ENCODE measurements at regions not wholly inside any gene's neighbourhood (a gene's known extent, or its start where the extent isn't known, plus 50 kb on each side); places are given as distances from the start of the nearest gene placed in this dataset.

DNA sequence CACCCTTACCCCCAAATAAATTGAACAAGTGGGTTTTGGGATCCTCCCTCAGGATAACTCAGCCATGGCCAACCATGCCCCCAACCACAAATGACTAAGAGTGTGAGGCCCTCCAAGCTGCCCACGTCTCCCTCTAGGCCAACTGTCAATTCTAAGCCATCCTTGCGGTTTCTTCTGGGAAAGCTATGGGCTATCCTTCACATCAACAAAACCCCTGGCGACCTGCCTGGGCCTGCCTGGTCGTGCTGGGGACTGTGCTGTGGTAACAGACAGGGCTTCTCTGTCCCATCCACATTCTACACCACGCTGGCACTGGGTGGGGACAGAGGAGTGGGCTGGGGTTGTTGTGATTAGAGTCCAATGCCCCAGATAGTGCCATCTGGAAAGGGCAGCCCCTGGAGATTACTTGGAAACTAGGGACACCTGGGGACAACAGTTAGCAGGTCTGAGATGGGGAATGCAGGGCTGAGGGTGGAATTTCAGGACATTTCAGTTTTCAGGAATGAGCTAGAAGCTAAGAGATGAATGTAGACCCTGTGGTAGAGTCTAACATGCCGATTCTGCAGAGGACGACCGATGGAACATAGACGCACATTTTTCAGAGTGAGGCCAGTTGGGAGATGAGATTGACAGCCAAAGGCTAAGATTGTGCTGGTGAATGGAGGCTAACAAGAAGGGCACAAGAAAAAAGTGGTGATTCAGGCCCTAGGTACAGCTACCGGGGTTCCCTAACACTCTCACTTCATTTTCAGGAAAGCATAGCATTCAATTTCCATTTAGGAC, 131.9 kb downstream of the RASSF10 start:
- H3K27ac ChIP-seq (replicated peaks) = no peak overlapping the region
- TF ChIP-seq, protein P1, sequence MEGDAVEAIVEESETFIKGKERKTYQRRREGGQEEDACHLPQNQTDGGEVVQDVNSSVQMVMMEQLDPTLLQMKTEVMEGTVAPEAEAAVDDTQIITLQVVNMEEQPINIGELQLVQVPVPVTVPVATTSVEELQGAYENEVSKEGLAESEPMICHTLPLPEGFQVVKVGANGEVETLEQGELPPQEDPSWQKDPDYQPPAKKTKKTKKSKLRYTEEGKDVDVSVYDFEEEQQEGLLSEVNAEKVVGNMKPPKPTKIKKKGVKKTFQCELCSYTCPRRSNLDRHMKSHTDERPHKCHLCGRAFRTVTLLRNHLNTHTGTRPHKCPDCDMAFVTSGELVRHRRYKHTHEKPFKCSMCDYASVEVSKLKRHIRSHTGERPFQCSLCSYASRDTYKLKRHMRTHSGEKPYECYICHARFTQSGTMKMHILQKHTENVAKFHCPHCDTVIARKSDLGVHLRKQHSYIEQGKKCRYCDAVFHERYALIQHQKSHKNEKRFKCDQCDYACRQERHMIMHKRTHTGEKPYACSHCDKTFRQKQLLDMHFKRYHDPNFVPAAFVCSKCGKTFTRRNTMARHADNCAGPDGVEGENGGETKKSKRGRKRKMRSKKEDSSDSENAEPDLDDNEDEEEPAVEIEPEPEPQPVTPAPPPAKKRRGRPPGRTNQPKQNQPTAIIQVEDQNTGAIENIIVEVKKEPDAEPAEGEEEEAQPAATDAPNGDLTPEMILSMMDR (IDR thresholded peaks at IDR 0.05; ENCODE audit: insufficient read depth, low read length) = no peak
- TF ChIP-seq, protein P2, sequence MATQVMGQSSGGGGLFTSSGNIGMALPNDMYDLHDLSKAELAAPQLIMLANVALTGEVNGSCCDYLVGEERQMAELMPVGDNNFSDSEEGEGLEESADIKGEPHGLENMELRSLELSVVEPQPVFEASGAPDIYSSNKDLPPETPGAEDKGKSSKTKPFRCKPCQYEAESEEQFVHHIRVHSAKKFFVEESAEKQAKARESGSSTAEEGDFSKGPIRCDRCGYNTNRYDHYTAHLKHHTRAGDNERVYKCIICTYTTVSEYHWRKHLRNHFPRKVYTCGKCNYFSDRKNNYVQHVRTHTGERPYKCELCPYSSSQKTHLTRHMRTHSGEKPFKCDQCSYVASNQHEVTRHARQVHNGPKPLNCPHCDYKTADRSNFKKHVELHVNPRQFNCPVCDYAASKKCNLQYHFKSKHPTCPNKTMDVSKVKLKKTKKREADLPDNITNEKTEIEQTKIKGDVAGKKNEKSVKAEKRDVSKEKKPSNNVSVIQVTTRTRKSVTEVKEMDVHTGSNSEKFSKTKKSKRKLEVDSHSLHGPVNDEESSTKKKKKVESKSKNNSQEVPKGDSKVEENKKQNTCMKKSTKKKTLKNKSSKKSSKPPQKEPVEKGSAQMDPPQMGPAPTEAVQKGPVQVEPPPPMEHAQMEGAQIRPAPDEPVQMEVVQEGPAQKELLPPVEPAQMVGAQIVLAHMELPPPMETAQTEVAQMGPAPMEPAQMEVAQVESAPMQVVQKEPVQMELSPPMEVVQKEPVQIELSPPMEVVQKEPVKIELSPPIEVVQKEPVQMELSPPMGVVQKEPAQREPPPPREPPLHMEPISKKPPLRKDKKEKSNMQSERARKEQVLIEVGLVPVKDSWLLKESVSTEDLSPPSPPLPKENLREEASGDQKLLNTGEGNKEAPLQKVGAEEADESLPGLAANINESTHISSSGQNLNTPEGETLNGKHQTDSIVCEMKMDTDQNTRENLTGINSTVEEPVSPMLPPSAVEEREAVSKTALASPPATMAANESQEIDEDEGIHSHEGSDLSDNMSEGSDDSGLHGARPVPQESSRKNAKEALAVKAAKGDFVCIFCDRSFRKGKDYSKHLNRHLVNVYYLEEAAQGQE (IDR thresholded peaks at IDR 0.05; ENCODE audit: insufficient replicate concordance, low read depth) = no peak
- TF ChIP-seq POLR2AphosphoS5 (IDR thresholded peaks at IDR 0.05; ENCODE audit: low read depth) = no peak
- no peak for TF ChIP-seq SPI1 (IDR thresholded peaks at IDR 0.05; ENCODE audit: borderline replicate concordance, low read depth)
- no peak for TF ChIP-seq GABPA (IDR thresholded peaks at IDR 0.05; ENCODE audit: low read depth)
- no peaks in the 10 kb centered on the region for H3K27me3 ChIP-seq (ENCODE audit: insufficient read depth, poor library complexity, severe bottlenecking)
- H3K4me3 ChIP-seq (replicated peaks; ENCODE audit: insufficient read depth, low read length) = no peak overlapping the region
- no peak for DNase-seq (ENCODE audit: low read depth in 1 of 2, low spot score in 1 of 2)

DNA sequence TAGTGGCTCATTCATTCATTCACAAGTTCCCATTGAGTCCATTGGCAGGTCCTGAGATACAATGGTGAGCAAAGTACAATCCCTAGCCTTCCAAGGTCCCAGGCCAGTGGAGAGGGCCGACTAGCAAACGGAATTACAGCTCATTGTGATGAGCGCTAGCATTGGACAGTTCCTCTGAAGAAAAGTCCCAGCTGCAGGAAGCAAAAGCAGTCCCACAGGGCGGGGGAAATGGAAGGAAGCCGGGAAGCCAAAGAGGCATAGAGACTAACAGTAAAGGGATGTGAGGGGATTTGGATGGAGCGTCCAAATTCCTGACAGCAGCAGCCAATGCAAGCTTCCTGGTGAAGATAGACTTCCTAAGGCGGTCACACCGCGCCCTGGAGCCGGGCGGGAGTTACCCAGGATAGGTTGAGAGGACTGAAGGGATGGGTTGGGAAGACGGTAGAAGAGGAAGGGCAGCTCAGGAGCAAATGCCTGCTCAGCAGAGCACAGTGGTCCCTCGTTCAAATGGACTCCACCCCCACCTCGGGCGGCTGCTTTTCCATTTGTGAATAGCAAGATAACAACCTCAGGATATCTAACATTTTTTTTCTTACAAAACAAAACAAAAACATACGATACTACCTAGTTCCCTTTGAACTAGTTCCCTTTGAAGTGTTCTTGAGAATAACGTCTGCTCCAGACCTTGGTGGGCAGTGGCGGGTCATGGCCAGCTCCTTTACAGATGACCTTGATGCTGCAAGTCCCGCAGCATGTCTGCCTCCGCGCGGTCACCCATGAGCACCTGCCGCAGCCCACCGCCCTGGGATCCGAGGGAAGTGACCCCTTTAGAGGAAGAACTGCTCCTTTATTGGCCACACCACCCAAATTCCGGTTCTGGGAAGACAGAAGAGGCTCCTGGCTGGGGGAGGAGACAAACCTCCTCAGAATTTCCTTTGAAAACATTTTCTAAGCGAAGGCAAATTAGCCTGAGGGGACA, 132.9 kb downstream of the RASSF10 start:
- Histone ChIP-seq H3K27ac (replicated peaks) (no peak overlapping the region), H3K27me3 (ENCODE audit: insufficient read depth, poor library complexity, severe bottlenecking) (no peaks in the 10 kb centered on the region), H3K4me3 (replicated peaks; ENCODE audit: insufficient read depth, low read length) (no peak overlapping the region)
- TF ChIP-seq, protein P2 (IDR thresholded peaks at IDR 0.05; ENCODE audit: insufficient replicate concordance, low read depth) = no peak
- no peak for TF ChIP-seq POLR2AphosphoS5 (IDR thresholded peaks at IDR 0.05; ENCODE audit: low read depth)
- no peak for TF ChIP-seq GABPA (IDR thresholded peaks at IDR 0.05; ENCODE audit: low read depth)
- TF ChIP-seq SPI1 (IDR thresholded peaks at IDR 0.05; ENCODE audit: borderline replicate concordance, low read depth) = no peak
- TF ChIP-seq, protein P1 (IDR thresholded peaks at IDR 0.05; ENCODE audit: insufficient read depth, low read length) = no peak
- DNase-seq (ENCODE audit: low read depth in 1 of 2, low spot score in 1 of 2) = no peak

DNA sequence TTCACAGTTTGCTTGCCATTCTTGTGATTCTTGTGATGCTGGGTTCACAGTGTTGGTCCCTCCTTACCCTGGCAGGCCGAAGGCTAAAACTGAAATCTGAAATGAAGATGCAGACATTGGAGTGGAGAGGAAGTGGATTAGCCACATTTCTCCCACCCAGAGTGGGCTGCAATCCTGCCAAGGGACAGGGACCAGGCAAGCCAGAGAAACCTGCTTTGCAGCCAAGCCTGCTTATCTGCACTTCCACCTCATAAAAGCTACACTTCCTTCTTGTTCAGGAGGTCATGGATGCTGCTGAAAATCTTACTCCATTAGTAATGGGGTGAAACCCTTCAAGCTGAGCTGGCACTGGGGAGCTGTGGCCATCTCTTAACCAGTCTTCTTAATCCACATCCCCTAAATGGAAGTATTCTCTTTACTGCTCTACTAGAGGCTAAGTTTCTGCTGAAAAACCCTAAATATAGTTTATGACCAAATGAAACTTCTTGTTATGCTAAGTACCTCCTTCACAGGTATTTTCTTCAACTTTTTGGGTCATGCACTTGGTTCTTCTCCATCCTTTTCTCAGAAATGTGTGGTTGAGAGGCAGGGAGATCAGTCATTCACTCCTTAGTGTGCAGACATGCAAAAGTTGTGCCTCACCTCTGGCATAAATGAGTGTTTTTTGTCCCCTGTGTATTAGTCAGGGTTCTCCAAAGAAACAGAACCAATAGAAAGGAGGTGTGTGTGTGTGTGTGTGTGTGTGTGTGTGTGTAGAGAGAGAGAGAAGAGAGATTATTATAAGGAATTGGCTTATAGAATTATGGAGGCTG, 133.9 kb upstream of the BMAL1 start:
- TF ChIP-seq, protein P1 (IDR thresholded peaks at IDR 0.05; ENCODE audit: insufficient read depth, low read length) = no peak
- TF ChIP-seq, protein P2 (IDR thresholded peaks at IDR 0.05; ENCODE audit: insufficient replicate concordance, low read depth) = no peak
- TF ChIP-seq GABPA (IDR thresholded peaks at IDR 0.05; ENCODE audit: low read depth) (no peak), POLR2AphosphoS5 (IDR thresholded peaks at IDR 0.05; ENCODE audit: low read depth) (no peak), SPI1 (IDR thresholded peaks at IDR 0.05; ENCODE audit: borderline replicate concordance, low read depth) (no peak)
- Histone ChIP-seq H3K4me3 (replicated peaks; ENCODE audit: insufficient read depth, low read length) (no peak overlapping the region), H3K27me3 (ENCODE audit: insufficient read depth, poor library complexity, severe bottlenecking) (no peaks in the 10 kb centered on the region), H3K27ac (replicated peaks) (no peak overlapping the region)
- no peak for DNase-seq (ENCODE audit: low read depth in 1 of 2, low spot score in 1 of 2)

Measured in HL-60 (cell line).